Ovary (tissue), 7 donors: ENCODE measurements at regions not wholly inside any gene's neighbourhood (a gene's known extent, or its start where the extent isn't known, plus 50 kb on each side); places are given as distances from the start of the nearest gene placed in this dataset.
"Not testable (repeated sequence)": the region's sequence is repeated elsewhere in the genome, so short reads cannot be mapped to it uniquely, and the experiment has no call there.

Experiments used
- DNase-seq, 5 donors: peaks; one replicate each; pipeline ENCODE4 v3.0.0-alpha.2; 2019 to 2020
- H3K27ac ChIP-seq, 2 donors: fragments of 200-600 bp; one replicate each; pipeline versions ENCODE4 v1.5.1 to v1.8.0; 2019 to 2022
- H3K27me3 ChIP-seq: fragments of 200-600 bp; one replicate; pipeline ENCODE4 v1.8.0; 2022
- H3K36me3 ChIP-seq: fragments of 200-600 bp; sonication (generic); one replicate; pipeline ENCODE4 v1.5.1; 2019
- H3K4me1 ChIP-seq: one replicate; pipeline ENCODE4 v1.8.1; 2013; ENCODE audit warnings: mild to moderate bottlenecking, moderate library complexity; ENCODE audit not compliant: insufficient read depth
- H3K4me3 ChIP-seq: fragments of 200-600 bp; sonication (generic); one replicate; pipeline ENCODE4 v1.5.1; 2017
- H3K9me3 ChIP-seq, 2 donors: fragments of 200-600 bp in 1 of 2; sonication (generic) in 1 of 2; one replicate each; pipeline versions ENCODE4 v1.5.1 to v1.8.1; 2013 to 2019; ENCODE audit warnings: mild to moderate bottlenecking in 1 of 2, moderate library complexity in 1 of 2
- CTCF ChIP-seq, 3 donors: fragments of 450-650 bp in 2 of 3; fragments of 200-600 bp in 1 of 3; IDR thresholded peaks; one replicate each; pipeline versions ENCODE4 v1.5.1 to v1.8.0; 2016 to 2022; ENCODE audit warnings: antibody characterized with exemption in 3 of 3, mild to moderate bottlenecking in 1 of 3
- EP300 ChIP-seq: sonication (generic); formaldehyde crosslinking; IDR thresholded peaks from one replicate; pipeline ENCODE4 v1.6.1; 2017; ENCODE audit warnings: antibody characterized with exemption
- POLR2A ChIP-seq: fragments of 450-650 bp; IDR thresholded peaks from one replicate; pipeline ENCODE4 v1.6.1; 2017; ENCODE audit warnings: antibody characterized with exemption, mild to moderate bottlenecking, moderate library complexity
- WGBS, 3 donors: extraction: QIAGEN DNeasy Blood & Tissue Kit in 1 of 3; methylation state at CpG; one replicate each; pipeline versions ENCODE4 v1.1.5 to v1.1.7; 2013 to 2017; 5-methylcytosine and 5-hydroxymethylcytosine counted together
- intact Hi-C, 4 donors: fragments of 100-400 bp; cut with DNase I; formaldehyde crosslinking; loops; one replicate each; pipeline versions ENCODE4 v1.11.0 to v1.15.1; 2022 to 2023
- donor health status: DM: no; HTN: no; CAD: no; lungs with moderate emphysema.
- donor health status: DM: no; HTN: no; CAD: no.
- donor health status: Bipolar disorder and iron deficiency.
- donor health status: DM: no; HTN: no; CAD: no.
- donor health status: DM: yes; HTN: yes; CAD: no.

GRCh38 chr2:194870974-194871535 is 786.0 kb upstream of the SLC39A10 start:
- DNase-seq: no peak
- 39 to 78% (median 45%) methylated on average over 1 of the region's 1 CpG for WGBS, 3 donors
- Histone ChIP-seq H3K4me3 (no peak overlapping the region), H3K4me1 (no peaks in the 10 kb centered on the region), H3K27ac (no peak overlapping the region), H3K27me3 (no peaks in the 10 kb centered on the region), H3K36me3 (no peaks in the 10 kb centered on the region), H3K9me3 (no peaks in the 10 kb centered on the region)
- TF ChIP-seq CTCF (IDR thresholded peaks at IDR 0.05) (no peak), EP300 (no peak), POLR2A (no peak)
- intact Hi-C loops: no loop called here

GRCh38 chr2:194867328-194867727 is 789.7 kb upstream of the SLC39A10 start:
- H3K27me3 ChIP-seq: no peaks in the 10 kb centered on the region
- H3K36me3 ChIP-seq: no peaks in the 10 kb centered on the region
- no peak overlapping the region for H3K4me3 ChIP-seq
- intact Hi-C loops: no loop called here
- no peaks in the 10 kb centered on the region for H3K4me1 ChIP-seq
- WGBS, 3 donors: 62 to 74% (median 72%) methylated on average over 1 of the region's 1 CpG
- no peaks in the 10 kb centered on the region for H3K9me3 ChIP-seq
- H3K27ac ChIP-seq: no peak overlapping the region
- TF ChIP-seq POLR2A (no peak), EP300 (no peak), CTCF (IDR thresholded peaks at IDR 0.05) (no peak)
- no peak for DNase-seq

- Histone ChIP-seq H3K36me3 (no peaks in the 10 kb centered on the region), H3K4me1 (no peaks in the 10 kb centered on the region), H3K27me3 (no peaks in the 10 kb centered on the region), H3K4me3 (no peak overlapping the region), H3K9me3 (no peaks in the 10 kb centered on the region), H3K27ac (no peak overlapping the region)
- intact Hi-C loops: no loop called here
- WGBS, 3 donors: 78 to 85% (median 85%) methylated on average over 5 of the region's 5 CpGs
- no peak for DNase-seq
- TF ChIP-seq POLR2A (no peak), EP300 (no peak), CTCF (IDR thresholded peaks at IDR 0.05) (no peak)
Measured at GRCh38 chr2:194854941-194855340, 802.1 kb upstream of the SLC39A10 start.

GRCh38 chr2:194842871-194843270 is 814.2 kb upstream of the SLC39A10 start:
- Histone ChIP-seq H3K27me3 (no peaks in the 10 kb centered on the region), H3K27ac (no peak overlapping the region), H3K9me3 (no peaks in the 10 kb centered on the region), H3K4me1 (no peaks in the 10 kb centered on the region), H3K36me3 (no peaks in the 10 kb centered on the region), H3K4me3 (no peak overlapping the region)
- DNase-seq: no peak
- no peak for TF ChIP-seq CTCF (IDR thresholded peaks at IDR 0.05)
- no peak for TF ChIP-seq EP300
- TF ChIP-seq POLR2A: no peak
- 81 to 92% (median 87%) methylated on average over 8 of the region's 8 CpGs for WGBS, 3 donors
- intact Hi-C loops: no loop called here

- H3K36me3 ChIP-seq, H3K4me3 ChIP-seq, H3K4me1 ChIP-seq, intact Hi-C loops, DNase-seq, H3K27ac ChIP-seq, H3K27me3 ChIP-seq, H3K9me3 ChIP-seq: not testable (repeated sequence)
- WGBS, 3 donors: 86 to 90% (median 88%) methylated on average over 2 of the region's 2 CpGs
Measured at GRCh38 chr2:194834371-194834770, 822.7 kb upstream of the SLC39A10 start.
